Lower leg skin (tissue), 4 donors: ENCODE measurements at regions not wholly inside any gene's neighbourhood (a gene's known extent, or its start where the extent isn't known, plus 50 kb on each side); places are given as distances from the start of the nearest gene placed in this dataset.

Experiments used
- DNase-seq, 2 donors: peaks; one replicate each; pipeline ENCODE4 v3.0.0-alpha.2; 2019; ENCODE audit warnings: low spot score in 2 of 2
- H3K4me3 ChIP-seq: fragments of 200-600 bp; sonication (generic); 2 replicates; pipeline ENCODE4 v1.5.1; 2017; ENCODE audit warnings: mild to moderate bottlenecking, low read depth; ENCODE audit not compliant: poor library complexity, severe bottlenecking
- POLR2A ChIP-seq, 2 donors: fragments of 450-650 bp; IDR thresholded peaks; one replicate each; pipeline ENCODE4 v1.6.1; 2016 to 2017; ENCODE audit warnings: antibody characterized with exemption in 2 of 2, mild to moderate bottlenecking in 1 of 2, moderate library complexity in 1 of 2
- WGBS, 2 donors: methylation state at CpG; one replicate each; pipeline ENCODE4 v1.1.5; 2018; 5-methylcytosine and 5-hydroxymethylcytosine counted together
- intact Hi-C: fragments of 100-400 bp; cut with DNase I; formaldehyde crosslinking; loops from one replicate; pipeline ENCODE4 v1.15.0; 2023; ENCODE audit warnings: low total_unique reads
- TF ChIP-seq, protein P1 (sequence below), 3 donors: fragments of 450-650 bp; IDR thresholded peaks; one replicate each; pipeline ENCODE4 v1.5.1; 2016; ENCODE audit warnings: antibody characterized with exemption in 3 of 3, mild to moderate bottlenecking in 3 of 3, moderate library complexity in 2 of 3

DNA sequence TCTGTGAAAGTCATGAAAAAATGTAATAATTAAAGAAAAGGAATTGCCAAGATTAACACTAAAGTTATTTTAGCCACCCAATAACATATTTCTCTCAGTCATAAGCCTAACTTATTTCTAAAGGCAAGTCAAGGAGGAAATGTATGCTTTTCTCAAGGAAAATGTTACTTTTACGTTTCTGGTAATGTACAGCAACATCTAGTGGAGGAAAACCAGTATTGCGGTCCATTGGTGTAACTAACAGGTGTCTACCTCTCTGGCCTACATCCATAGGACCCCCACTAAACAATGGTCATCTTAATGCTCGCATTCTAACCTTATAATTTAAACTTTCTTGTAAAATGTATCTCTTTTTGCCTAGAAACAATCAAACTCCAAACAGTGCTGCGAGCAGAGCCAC, 437.5 kb downstream of the KIF20B start:
- TF ChIP-seq, protein P1, sequence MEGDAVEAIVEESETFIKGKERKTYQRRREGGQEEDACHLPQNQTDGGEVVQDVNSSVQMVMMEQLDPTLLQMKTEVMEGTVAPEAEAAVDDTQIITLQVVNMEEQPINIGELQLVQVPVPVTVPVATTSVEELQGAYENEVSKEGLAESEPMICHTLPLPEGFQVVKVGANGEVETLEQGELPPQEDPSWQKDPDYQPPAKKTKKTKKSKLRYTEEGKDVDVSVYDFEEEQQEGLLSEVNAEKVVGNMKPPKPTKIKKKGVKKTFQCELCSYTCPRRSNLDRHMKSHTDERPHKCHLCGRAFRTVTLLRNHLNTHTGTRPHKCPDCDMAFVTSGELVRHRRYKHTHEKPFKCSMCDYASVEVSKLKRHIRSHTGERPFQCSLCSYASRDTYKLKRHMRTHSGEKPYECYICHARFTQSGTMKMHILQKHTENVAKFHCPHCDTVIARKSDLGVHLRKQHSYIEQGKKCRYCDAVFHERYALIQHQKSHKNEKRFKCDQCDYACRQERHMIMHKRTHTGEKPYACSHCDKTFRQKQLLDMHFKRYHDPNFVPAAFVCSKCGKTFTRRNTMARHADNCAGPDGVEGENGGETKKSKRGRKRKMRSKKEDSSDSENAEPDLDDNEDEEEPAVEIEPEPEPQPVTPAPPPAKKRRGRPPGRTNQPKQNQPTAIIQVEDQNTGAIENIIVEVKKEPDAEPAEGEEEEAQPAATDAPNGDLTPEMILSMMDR (IDR thresholded peaks at IDR 0.05) = no peak
- TF ChIP-seq POLR2A (IDR thresholded peaks at IDR 0.05) = no peak
- H3K4me3 ChIP-seq = no peak overlapping the region
- WGBS, 2 donors = 79 to 80% methylated on average over 4 of the region's 4 CpGs
- no peak for DNase-seq
- intact Hi-C loops = no loop called here

DNA sequence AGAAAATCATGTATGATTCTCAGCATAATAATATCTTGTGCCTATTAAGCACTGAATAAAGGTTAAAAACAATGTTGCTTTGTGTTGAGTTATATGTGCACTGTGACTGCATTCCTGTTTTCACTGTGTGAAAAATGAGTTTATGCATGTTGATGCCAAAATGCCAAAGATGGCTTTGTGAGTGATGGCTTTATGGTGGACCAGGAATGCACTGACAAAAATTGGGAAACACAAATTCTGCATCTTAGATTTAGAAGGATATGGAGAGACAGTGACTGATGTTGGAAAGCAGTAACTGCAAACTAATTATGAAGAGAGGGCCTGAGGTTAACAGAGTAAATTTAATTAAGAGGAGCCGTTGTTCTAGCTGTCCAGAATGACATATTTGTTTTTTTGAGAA, 440.4 kb downstream of the KIF20B start:
- intact Hi-C loops = no loop called here
- no peak overlapping the region for H3K4me3 ChIP-seq
- no peak for DNase-seq
- WGBS, 2 donors = 33 to 53% methylated on average over 1 of the region's 1 CpG
- TF ChIP-seq, protein P1 (IDR thresholded peaks at IDR 0.05) = no peak
- TF ChIP-seq POLR2A (IDR thresholded peaks at IDR 0.05) = no peak

DNA sequence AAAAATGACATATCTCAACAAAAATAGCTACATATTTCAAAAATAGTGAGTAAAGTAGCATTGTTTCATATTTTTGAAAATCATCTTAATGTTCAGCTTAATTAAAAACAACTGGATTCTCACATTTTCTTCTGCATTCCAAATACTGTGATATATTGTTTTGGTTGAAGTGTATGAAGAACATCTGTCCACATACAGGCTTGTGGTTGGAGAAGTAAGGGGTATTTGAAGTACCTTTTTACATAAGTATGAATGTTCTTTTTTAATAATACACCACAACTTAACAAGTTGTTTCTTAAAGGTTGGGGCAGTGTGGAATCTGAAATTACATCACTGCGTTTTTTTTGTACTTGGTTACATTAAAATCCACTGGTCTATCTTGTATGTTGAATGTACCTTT, 442.5 kb downstream of the KIF20B start:
- DNase-seq = no peak
- H3K4me3 ChIP-seq = no peak overlapping the region
- intact Hi-C loops = no loop called here
- WGBS, 2 donors = 83 to 84% methylated on average over 1 of the region's 1 CpG
- TF ChIP-seq POLR2A (IDR thresholded peaks at IDR 0.05) = no peak
- TF ChIP-seq, protein P1 (IDR thresholded peaks at IDR 0.05) = no peak

DNA sequence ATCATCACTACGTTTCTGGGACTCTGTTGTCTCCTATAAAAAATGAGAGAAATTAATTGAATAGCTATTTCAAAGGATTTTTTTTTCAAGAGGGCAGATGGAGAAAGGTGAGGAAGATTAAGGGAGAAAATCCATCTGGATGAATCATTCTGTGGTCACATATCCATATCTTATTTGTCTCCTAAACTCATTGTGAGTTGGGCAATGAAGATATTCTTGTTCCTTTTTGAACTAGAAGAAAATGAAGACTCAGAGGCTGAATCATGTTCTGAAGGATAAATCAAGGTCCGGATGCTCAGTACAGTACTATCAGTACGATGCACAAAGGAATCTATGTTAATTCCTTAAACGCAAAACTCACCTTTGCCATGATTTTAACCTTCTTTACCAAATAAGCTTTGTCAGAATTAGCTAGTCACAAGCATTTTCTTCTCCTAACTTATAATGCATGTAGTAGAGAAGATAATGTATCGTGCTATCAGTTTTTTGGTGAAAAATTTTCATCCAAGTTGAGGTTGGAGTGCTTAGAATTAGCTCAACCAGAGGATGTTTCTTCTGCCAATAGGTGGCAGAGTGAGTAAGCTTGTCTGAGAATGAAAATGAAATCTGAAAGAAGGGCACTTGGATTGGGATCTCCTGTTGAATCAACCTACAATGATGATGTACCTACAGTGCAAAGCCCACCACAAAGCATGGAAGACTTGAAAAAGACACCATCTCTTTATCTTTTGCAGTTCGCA, 446.9 kb downstream of the KIF20B start:
- intact Hi-C loops = no loop called here
- H3K4me3 ChIP-seq = no peak overlapping the region
- TF ChIP-seq POLR2A (IDR thresholded peaks at IDR 0.05) = no peak
- TF ChIP-seq, protein P1 (IDR thresholded peaks at IDR 0.05) = no peak
- DNase-seq = no peak
- 67 to 74% methylated on average over 6 of the region's 6 CpGs for WGBS, 2 donors

DNA sequence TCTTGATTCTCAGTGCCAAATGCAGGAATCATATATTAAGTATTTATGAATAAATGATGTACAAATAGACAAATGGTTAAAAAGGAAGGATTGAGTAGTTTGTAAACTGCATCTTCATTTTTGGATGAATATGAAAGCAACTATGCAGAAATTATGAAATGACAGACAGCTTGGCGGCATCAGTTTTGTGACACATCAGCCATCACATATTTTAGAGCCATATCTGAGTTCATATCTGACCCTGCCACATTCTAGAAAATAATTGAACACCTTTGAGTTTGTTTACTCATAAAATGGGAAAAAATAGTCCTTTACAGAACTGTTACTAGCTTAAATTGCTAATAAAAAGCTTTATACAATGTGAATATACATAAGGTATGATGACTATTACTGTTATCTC, 448.2 kb downstream of the KIF20B start:
- 85 to 92% methylated on average over 1 of the region's 1 CpG for WGBS, 2 donors
- H3K4me3 ChIP-seq = no peak overlapping the region
- no peak for TF ChIP-seq POLR2A (IDR thresholded peaks at IDR 0.05)
- TF ChIP-seq, protein P1 (IDR thresholded peaks at IDR 0.05) = no peak
- no peak for DNase-seq
- intact Hi-C loops = no loop called here
